ENCODE measurements at regions not wholly inside any gene's neighbourhood (a gene's known extent, or its start where the extent isn't known, plus 50 kb on each side); places are given as distances from the start of the nearest gene placed in this dataset.

- Mint-ChIP-seq H3K36me3 (ENCODE audit: low read depth) (no peaks in the 10 kb centered on the region), H3K27me3 (ENCODE audit: low read depth) (no peaks in the 10 kb centered on the region), H3K4me1 (ENCODE audit: low read depth) (no peaks in the 10 kb centered on the region), H3K4me3 (no peak overlapping the region), H3K27ac (no peak overlapping the region), H3K9me3 (no peaks in the 10 kb centered on the region)
- DNase-seq (ENCODE audit: low spot score): no peak
Measured at GRCh38 chr5:61802456-61802855, 470.4 kb downstream of the ZSWIM6 start.

DNA sequence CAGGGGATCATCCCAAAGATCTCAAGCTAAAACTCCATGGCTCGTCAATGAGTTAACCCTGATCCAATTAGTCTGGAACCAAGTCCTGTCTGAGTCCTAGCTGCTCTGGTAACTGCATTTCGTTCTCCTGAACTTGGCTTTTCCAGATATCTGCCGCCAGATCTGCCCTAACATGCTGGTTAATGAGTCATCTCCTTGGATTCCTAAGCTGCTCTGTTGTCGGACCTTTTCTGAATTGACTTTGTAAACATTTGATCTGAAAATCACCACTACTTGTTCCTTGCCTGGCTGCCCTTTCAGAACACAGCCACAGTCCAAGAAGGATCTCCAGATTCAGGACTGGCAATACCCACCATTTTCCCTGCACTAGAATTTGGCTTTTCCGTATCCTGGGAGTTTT lies 473.0 kb downstream of the ZSWIM6 start:
- Mint-ChIP-seq H3K36me3 (ENCODE audit: low read depth) (no peaks in the 10 kb centered on the region), H3K9me3 (no peaks in the 10 kb centered on the region), H3K27me3 (ENCODE audit: low read depth) (no peaks in the 10 kb centered on the region), H3K4me1 (ENCODE audit: low read depth) (no peaks in the 10 kb centered on the region), H3K4me3 (no peak overlapping the region), H3K27ac (no peak overlapping the region)
- DNase-seq (ENCODE audit: low spot score): no peak

DNA sequence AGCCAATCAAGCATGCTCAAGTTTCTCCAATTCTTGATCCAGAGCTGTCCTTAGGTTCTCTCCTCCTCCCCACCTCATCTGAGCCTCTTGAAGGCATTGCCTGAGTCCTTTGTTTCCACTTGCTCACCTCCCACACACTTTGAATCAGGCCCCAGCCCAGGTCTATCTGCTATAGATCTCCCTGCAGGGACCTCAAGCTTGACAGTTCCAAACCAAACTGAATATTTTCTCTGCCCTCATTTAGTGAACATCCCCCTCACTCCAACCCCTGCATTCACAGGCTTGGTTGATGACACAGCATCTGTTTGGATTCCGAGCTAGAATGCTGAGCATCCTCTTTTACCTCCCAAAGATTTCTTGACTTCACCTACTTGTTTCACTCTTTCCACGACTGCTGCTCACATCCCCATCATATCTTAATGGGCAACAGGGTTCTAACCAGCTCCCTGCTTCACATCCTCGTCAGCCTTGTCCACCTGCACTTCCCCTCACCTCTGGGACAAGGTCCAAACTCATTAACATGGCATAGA lies 474.5 kb downstream of the ZSWIM6 start:
- H3K27me3 Mint-ChIP-seq (ENCODE audit: low read depth): no peaks in the 10 kb centered on the region
- no peaks in the 10 kb centered on the region for H3K4me1 Mint-ChIP-seq (ENCODE audit: low read depth)
- no peak overlapping the region for H3K4me3 Mint-ChIP-seq
- no peaks in the 10 kb centered on the region for H3K9me3 Mint-ChIP-seq
- DNase-seq (ENCODE audit: low spot score): no peak
- H3K27ac Mint-ChIP-seq: no peak overlapping the region
- H3K36me3 Mint-ChIP-seq (ENCODE audit: low read depth): no peaks in the 10 kb centered on the region

GRCh38 chr5:61808091-61808490 lies 476.0 kb downstream of the ZSWIM6 start:
- H3K4me3 Mint-ChIP-seq: no peak overlapping the region
- H3K9me3 Mint-ChIP-seq: no peaks in the 10 kb centered on the region
- H3K27me3 Mint-ChIP-seq (ENCODE audit: low read depth): no peaks in the 10 kb centered on the region
- DNase-seq (ENCODE audit: low spot score): no peak
- H3K36me3 Mint-ChIP-seq (ENCODE audit: low read depth): no peaks in the 10 kb centered on the region
- H3K27ac Mint-ChIP-seq: no peak overlapping the region
- no peaks in the 10 kb centered on the region for H3K4me1 Mint-ChIP-seq (ENCODE audit: low read depth)

GRCh38 chr5:61808909-61809308 lies 476.9 kb downstream of the ZSWIM6 start:
- Mint-ChIP-seq H3K36me3 (ENCODE audit: low read depth) (no peaks in the 10 kb centered on the region), H3K27ac (no peak overlapping the region), H3K27me3 (ENCODE audit: low read depth) (no peaks in the 10 kb centered on the region), H3K4me1 (ENCODE audit: low read depth) (no peaks in the 10 kb centered on the region), H3K4me3 (no peak overlapping the region), H3K9me3 (no peaks in the 10 kb centered on the region)
- no peak for DNase-seq (ENCODE audit: low spot score)

GRCh38 chr5:61809651-61810050 lies 477.6 kb downstream of the ZSWIM6 start:
- Mint-ChIP-seq H3K27me3 (ENCODE audit: low read depth) (no peaks in the 10 kb centered on the region), H3K4me3 (no peak overlapping the region), H3K36me3 (ENCODE audit: low read depth) (no peaks in the 10 kb centered on the region)

DNA sequence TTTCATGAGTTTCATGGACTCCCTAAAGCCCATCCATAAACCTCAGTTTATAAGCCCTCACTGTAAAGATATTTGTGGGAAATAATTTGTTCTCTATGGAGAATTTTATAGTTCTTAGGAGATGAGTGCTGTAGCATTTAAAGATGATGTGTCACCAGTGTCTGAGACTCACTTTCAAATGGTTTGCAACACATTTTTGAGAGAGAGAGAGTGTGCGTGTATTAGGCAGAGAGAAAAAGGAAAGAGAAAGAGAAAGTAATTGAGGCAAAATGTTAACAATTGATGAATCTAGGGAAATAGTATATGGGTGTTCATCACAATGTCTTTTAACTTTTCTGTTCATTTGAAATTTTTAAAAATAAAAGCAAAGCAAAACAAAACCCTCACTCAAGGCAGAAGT lies 479.0 kb downstream of the ZSWIM6 start:
- DNase-seq (ENCODE audit: low spot score): no peak

More at GRCh38 chr5:61809651-61810050, 477.6 kb downstream of the ZSWIM6 start:
- no peaks in the 10 kb centered on the region for H3K4me1 Mint-ChIP-seq (ENCODE audit: low read depth)
- H3K9me3 Mint-ChIP-seq: no peaks in the 10 kb centered on the region
- no peak overlapping the region for H3K27ac Mint-ChIP-seq
- DNase-seq (ENCODE audit: low spot score): no peak

DNA sequence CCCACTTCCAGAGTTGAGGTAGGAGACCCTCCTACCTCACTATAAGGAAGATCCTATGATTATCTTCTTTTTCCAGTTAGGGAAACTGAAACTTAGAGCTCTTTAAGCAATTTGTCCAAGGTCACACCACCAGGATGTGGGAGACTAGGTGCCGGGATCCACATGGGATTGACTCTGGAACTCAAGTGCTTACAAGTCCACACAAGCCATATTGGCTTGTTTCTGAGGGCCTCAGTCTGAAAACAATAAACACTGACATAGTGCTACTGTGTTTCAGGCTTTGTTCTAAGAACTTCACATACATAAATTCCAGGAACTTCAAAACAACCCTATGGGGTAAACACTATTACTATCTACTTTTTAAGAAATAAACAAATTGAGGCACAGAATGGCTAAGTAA lies 481.3 kb downstream of the ZSWIM6 start:
- DNase-seq (ENCODE audit: low spot score): no peak
- H3K36me3 Mint-ChIP-seq (ENCODE audit: low read depth): no peaks in the 10 kb centered on the region
- H3K9me3 Mint-ChIP-seq: no peaks in the 10 kb centered on the region
- H3K27me3 Mint-ChIP-seq (ENCODE audit: low read depth): no peaks in the 10 kb centered on the region
- H3K4me3 Mint-ChIP-seq: no peak overlapping the region
- no peaks in the 10 kb centered on the region for H3K4me1 Mint-ChIP-seq (ENCODE audit: low read depth)
- no peak overlapping the region for H3K27ac Mint-ChIP-seq

More for the DNA sequence above, 479.0 kb downstream of the ZSWIM6 start:
- H3K9me3 Mint-ChIP-seq: no peaks in the 10 kb centered on the region
- no peak overlapping the region for H3K4me3 Mint-ChIP-seq
- no peaks in the 10 kb centered on the region for H3K36me3 Mint-ChIP-seq (ENCODE audit: low read depth)
- H3K4me1 Mint-ChIP-seq (ENCODE audit: low read depth): no peaks in the 10 kb centered on the region
- no peak overlapping the region for H3K27ac Mint-ChIP-seq
- no peaks in the 10 kb centered on the region for H3K27me3 Mint-ChIP-seq (ENCODE audit: low read depth)

DNA sequence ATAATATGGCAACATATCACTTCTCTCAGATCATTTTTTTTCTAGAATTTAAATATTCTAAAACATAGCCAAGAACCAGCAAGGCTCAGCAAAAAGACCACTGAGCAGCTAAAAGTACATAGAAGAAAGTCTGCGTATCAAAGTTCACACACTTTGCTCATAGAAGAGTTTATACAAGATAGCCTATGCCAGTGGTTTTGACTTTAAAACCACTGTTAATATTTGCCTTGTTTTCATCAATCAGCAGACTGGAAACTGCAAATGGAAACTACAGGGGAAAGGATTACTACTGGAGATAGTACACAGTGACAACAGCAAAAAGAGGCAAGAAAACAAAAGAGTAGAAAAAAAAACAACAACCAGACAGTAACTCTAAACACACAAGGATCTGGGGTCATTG lies 483.3 kb downstream of the ZSWIM6 start:
- Mint-ChIP-seq H3K9me3 (no peaks in the 10 kb centered on the region), H3K4me1 (ENCODE audit: low read depth) (no peaks in the 10 kb centered on the region), H3K27ac (no peak overlapping the region), H3K27me3 (ENCODE audit: low read depth) (peaks cover 5% of the 10 kb centered on the region), H3K4me3 (no peak overlapping the region), H3K36me3 (ENCODE audit: low read depth) (no peaks in the 10 kb centered on the region)
- DNase-seq (ENCODE audit: low spot score): no peak

DNA sequence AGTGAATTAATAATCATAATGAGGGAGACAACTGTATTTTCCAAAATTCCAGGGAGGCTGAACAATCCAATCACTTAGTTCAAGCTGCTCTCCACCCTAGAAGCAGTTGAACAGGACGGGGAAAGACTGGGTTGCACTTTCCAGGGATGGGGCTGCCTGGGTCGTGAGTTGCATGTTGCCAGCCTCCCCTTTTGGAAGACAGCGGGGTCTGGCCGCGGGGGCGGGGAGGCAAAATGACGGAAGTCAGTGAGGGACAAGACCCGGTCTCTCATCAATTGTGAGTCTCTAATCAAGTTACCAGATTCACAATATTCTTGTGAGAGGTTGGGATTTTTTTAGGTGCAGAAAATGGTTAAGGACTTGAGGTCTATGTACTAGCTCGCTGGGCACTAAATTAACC lies 484.1 kb downstream of the ZSWIM6 start:
- Mint-ChIP-seq H3K4me1 (ENCODE audit: low read depth) (no peaks in the 10 kb centered on the region), H3K4me3 (no peak overlapping the region), H3K27ac (no peak overlapping the region), H3K36me3 (ENCODE audit: low read depth) (no peaks in the 10 kb centered on the region), H3K9me3 (no peaks in the 10 kb centered on the region), H3K27me3 (ENCODE audit: low read depth) (peaks cover 5% of the 10 kb centered on the region)
- no peak for DNase-seq (ENCODE audit: low spot score)

DNA sequence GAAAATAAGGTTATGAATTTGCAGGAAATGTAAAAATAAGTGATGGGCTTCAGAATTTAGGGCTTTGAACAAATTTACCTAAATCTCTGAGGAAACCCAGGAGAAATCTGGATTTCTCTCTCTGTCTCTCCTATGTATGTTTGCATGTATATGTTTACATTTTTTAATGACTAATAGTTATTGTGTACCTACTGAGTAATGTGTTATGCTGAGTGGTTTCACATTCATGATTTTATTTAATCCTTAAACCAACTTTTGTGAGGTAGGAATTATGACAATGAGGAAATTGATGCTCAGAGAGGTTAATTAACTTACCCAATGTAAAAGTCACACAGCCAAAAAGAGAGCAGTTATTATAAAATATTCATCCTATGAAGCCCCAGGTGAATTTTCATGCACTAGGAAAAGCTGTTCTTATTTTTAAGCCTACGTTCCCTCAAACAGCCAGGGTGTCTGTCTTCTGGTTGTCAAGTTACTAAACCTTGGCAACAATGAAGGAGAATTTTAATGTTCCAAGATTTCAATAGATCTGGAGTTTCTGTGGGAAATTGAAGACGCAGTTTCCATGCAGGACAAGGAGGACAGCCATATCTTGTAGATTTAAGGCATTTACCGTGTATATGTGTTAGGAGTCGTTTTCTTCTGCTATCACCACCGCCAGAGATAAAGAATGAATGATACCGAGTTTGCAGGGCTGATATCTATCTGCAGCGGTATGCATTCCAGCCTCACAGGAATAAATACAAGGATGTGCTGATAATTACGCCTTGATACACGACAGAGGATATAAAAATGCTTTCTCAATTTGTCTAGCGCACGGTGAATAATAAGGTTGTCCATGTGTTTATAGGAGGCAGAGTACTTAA lies 484.8 kb downstream of the ZSWIM6 start:
- Mint-ChIP-seq H3K4me1 (ENCODE audit: low read depth) (no peaks in the 10 kb centered on the region), H3K36me3 (ENCODE audit: low read depth) (no peaks in the 10 kb centered on the region), H3K27ac (no peak overlapping the region), H3K4me3 (no peak overlapping the region), H3K9me3 (no peaks in the 10 kb centered on the region), H3K27me3 (ENCODE audit: low read depth) (peaks cover 5% of the 10 kb centered on the region)
- DNase-seq (ENCODE audit: low spot score): no peak

- H3K27me3 Mint-ChIP-seq (ENCODE audit: low read depth): peaks cover 5% of the 10 kb centered on the region
- H3K9me3 Mint-ChIP-seq: no peaks in the 10 kb centered on the region
- no peaks in the 10 kb centered on the region for H3K36me3 Mint-ChIP-seq (ENCODE audit: low read depth)
- no peak overlapping the region for H3K27ac Mint-ChIP-seq
- no peak for DNase-seq (ENCODE audit: low spot score)
- H3K4me3 Mint-ChIP-seq: no peak overlapping the region
- no peaks in the 10 kb centered on the region for H3K4me1 Mint-ChIP-seq (ENCODE audit: low read depth)
Measured at GRCh38 chr5:61817472-61818326, 485.6 kb downstream of the ZSWIM6 start.

- no peaks in the 10 kb centered on the region for H3K9me3 Mint-ChIP-seq
Measured at GRCh38 chr5:61820836-61821235, 485.2 kb upstream of the KIF2A start.

GRCh38 chr5:61821561-61821960 lies 484.4 kb upstream of the KIF2A start:
- Mint-ChIP-seq H3K27me3 (ENCODE audit: low read depth) (peaks cover 5% of the 10 kb centered on the region), H3K4me3 (no peak overlapping the region), H3K36me3 (ENCODE audit: low read depth) (no peaks in the 10 kb centered on the region), H3K4me1 (ENCODE audit: low read depth) (no peaks in the 10 kb centered on the region), H3K9me3 (no peaks in the 10 kb centered on the region), H3K27ac (no peak overlapping the region)
- DNase-seq (ENCODE audit: low spot score): no peak

More at GRCh38 chr5:61820836-61821235, 485.2 kb upstream of the KIF2A start:
- H3K27ac Mint-ChIP-seq: no peak overlapping the region
- peaks cover 5% of the 10 kb centered on the region for H3K27me3 Mint-ChIP-seq (ENCODE audit: low read depth)
- H3K4me1 Mint-ChIP-seq (ENCODE audit: low read depth): no peaks in the 10 kb centered on the region
- H3K36me3 Mint-ChIP-seq (ENCODE audit: low read depth): no peaks in the 10 kb centered on the region
- no peak overlapping the region for H3K4me3 Mint-ChIP-seq
- no peak for DNase-seq (ENCODE audit: low spot score)
